ENCODE measurements at regions not wholly inside any gene's neighbourhood (a gene's known extent, or its start where the extent isn't known, plus 50 kb on each side); places are given as distances from the start of the nearest gene placed in this dataset.

DNA sequence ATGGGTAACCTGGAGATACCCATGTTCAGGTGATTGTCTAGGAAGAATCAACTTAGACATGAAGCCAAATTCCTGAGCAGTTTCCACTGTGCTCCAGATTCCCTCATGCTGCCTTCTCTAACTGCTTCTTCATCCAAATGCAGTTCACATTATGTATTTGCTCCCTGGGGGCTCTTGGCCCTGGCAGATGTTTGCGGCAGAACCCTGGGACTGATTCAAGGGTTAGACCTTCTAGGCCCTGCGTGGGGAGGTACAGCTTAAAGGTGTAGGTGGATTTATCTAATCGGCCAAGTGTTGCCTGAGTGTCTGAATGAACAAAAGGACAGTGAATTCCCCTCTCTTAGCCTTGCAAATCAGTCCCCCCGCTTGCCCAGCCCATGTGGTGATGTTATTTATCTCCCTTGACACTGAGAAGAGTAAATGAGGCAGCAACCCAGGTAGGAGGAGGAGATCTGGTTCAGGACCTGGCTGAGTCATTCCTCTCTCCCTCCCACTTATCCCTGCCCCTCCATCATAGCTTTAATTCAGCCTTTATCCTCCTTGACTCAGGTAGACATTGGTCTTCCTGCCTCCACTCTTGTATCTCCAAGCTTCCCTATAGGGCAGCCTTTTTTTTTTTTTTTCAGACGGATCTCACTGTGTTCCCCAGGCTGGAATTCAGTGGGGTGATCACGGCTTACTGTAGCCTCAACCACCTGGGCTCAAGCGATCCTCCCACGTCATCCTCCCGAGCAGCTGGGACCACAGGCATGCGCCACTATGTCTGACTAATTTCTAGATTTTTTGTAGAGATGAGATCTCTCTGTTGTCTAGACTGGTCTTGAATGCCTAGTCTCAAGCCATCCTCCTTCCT lies 54.8 kb downstream of the MAGEF1 start:
- TF ChIP-seq CTCF (IDR thresholded peaks at IDR 0.05) (no peak), EZH2 (IDR thresholded peaks at IDR 0.05; ENCODE audit: borderline replicate concordance, insufficient read depth, low read depth, low read length, poor library complexity, severe bottlenecking) (no peak)

Measured in B cell (primary cell).